Hepatocyte (in vitro differentiated cells): ENCODE measurements at regions not wholly inside any gene's neighbourhood (a gene's known extent, or its start where the extent isn't known, plus 50 kb on each side); places are given as distances from the start of the nearest gene placed in this dataset.

Source experiments
- EZH2 ChIP-seq: fragments of 200-600 bp; sonication (generic); IDR thresholded peaks from 2 replicates; pipeline ENCODE4 v1.6.1; 2016; ENCODE audit warnings: antibody characterized with exemption, mild to moderate bottlenecking, borderline replicate concordance
- EZH2phosphoT487 ChIP-seq: fragments of 200-600 bp; sonication (generic); IDR thresholded peaks from one replicate; pipeline ENCODE4 v1.6.1; 2018; ENCODE audit warnings: antibody characterized with exemption, mild to moderate bottlenecking, low read depth, moderate library complexity; ENCODE audit not compliant: unreplicated experiment, severe bottlenecking
- TF ChIP-seq, protein P1 (sequence below): fragments of 200-600 bp; sonication (generic); IDR thresholded peaks from 2 replicates; pipeline ENCODE4 v1.5.1; 2016; ENCODE audit warnings: antibody characterized with exemption, mild to moderate bottlenecking; ENCODE audit not compliant: poor library complexity

- TF ChIP-seq, protein P1, sequence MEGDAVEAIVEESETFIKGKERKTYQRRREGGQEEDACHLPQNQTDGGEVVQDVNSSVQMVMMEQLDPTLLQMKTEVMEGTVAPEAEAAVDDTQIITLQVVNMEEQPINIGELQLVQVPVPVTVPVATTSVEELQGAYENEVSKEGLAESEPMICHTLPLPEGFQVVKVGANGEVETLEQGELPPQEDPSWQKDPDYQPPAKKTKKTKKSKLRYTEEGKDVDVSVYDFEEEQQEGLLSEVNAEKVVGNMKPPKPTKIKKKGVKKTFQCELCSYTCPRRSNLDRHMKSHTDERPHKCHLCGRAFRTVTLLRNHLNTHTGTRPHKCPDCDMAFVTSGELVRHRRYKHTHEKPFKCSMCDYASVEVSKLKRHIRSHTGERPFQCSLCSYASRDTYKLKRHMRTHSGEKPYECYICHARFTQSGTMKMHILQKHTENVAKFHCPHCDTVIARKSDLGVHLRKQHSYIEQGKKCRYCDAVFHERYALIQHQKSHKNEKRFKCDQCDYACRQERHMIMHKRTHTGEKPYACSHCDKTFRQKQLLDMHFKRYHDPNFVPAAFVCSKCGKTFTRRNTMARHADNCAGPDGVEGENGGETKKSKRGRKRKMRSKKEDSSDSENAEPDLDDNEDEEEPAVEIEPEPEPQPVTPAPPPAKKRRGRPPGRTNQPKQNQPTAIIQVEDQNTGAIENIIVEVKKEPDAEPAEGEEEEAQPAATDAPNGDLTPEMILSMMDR: no peak
- no peak for TF ChIP-seq EZH2phosphoT487
- no peak for TF ChIP-seq EZH2
These were observed 148.1 kb upstream of the NEDD9 start for GRCh38 chr6:11380549-11380948.
